B cell (primary cell): ENCODE measurements at regions not wholly inside any gene's neighbourhood (a gene's known extent, or its start where the extent isn't known, plus 50 kb on each side); places are given as distances from the start of the nearest gene placed in this dataset.

ENCODE experiments used
- ATAC-seq: fragments of 200-7000 bp; cut with Tn5 transposase; one replicate; pipeline ENCODE4 v1.10.0; 2021; ENCODE audit warnings: low read depth, mild to moderate bottlenecking, moderate number of reproducible peaks, moderate library complexity
- CTCF ChIA-PET: fragments of 350-600 bp; sonication (Branson Sonifier 250); formaldehyde crosslinking; loops from one replicate; lab custom pipeline; 2021; ENCODE audit warnings: antibody characterized with exemption, inconsistent platforms; lab: Charles Lee
- POLR2A ChIA-PET: fragments of 350-600 bp; sonication (Branson Sonifier 250); formaldehyde crosslinking; loops from one replicate; lab custom pipeline; 2021; ENCODE audit warnings: antibody characterized with exemption; lab: Charles Lee
- DNase-seq: peaks from one replicate; pipeline ENCODE4 v3.0.0; 2013
- H2AFZ ChIP-seq: 2 replicates; pipeline ENCODE4 v1.6.1; 2012; ENCODE audit warnings: mild to moderate bottlenecking, low read depth, low read length; ENCODE audit not compliant: insufficient read depth, poor library complexity, severe bottlenecking
- H3K27ac ChIP-seq, 2 donors: 1 replicate in 1 of 2; 2 replicates in 1 of 2; pipeline ENCODE4 v1.5.1; 2012 to 2013; ENCODE audit warnings: low read length in 2 of 2, mild to moderate bottlenecking in 2 of 2, moderate library complexity in 1 of 2
- H3K27me3 ChIP-seq, 4 experiments: fragments of 200-600 bp in 1 of 4; sonication (generic) in 1 of 4; replicated peaks in 1 of 4; 1 replicate in 2 of 4; 2 replicates in 2 of 4; pipeline versions ENCODE4 v1.6.1 to v1.7.0; 2013 to 2016; ENCODE audit warnings: low read length in 3 of 4, mild to moderate bottlenecking in 2 of 4, mixed read lengths in 1 of 4, moderate library complexity in 1 of 4; ENCODE audit not compliant: insufficient read depth in 4 of 4, control insufficient read depth in 3 of 4; ENCODE audit errors: control extremely low read depth in 1 of 4
- H3K36me3 ChIP-seq, 2 experiments: replicated peaks in 1 of 2; 1 replicate in 1 of 2; 2 replicates in 1 of 2; pipeline versions ENCODE4 v1.6.1 to v1.7.1; 2013; ENCODE audit warnings: low read length in 1 of 2; ENCODE audit not compliant: insufficient read depth in 2 of 2, control insufficient read depth in 1 of 2; ENCODE audit errors: control extremely low read depth in 1 of 2, extremely low read depth in 1 of 2
- H3K4me1 ChIP-seq, 2 donors: fragments of 200-600 bp in 1 of 2; sonication (generic) in 1 of 2; 1 replicate in 1 of 2; 2 replicates in 1 of 2; pipeline versions ENCODE4 v1.5.1 to v1.6.1; 2013 to 2017; ENCODE audit warnings: low read length in 2 of 2; ENCODE audit not compliant: control insufficient read depth in 2 of 2, insufficient read depth in 2 of 2
- H3K4me2 ChIP-seq: replicated peaks from 2 replicates; pipeline ENCODE3; 2012; ENCODE audit warnings: mild to moderate bottlenecking, low read depth, low read length; ENCODE audit not compliant: poor library complexity, severe bottlenecking
- H3K4me3 ChIP-seq, 5 experiments: fragments of 200-600 bp in 1 of 5; sonication (generic) in 1 of 5; 1 replicate in 3 of 5; 2 replicates in 2 of 5; pipeline versions ENCODE4 v1.5.1 to v1.7.0; 2011 to 2016; ENCODE audit warnings: low read length in 4 of 5, mild to moderate bottlenecking in 4 of 5, low read depth in 2 of 5, control low read depth in 1 of 5, moderate library complexity in 1 of 5; ENCODE audit not compliant: insufficient read depth in 1 of 5; ENCODE audit errors: control extremely low read depth in 1 of 5, extremely low read depth in 1 of 5
- H3K79me2 ChIP-seq: fragments of 200-600 bp; sonication (generic); one replicate; pipeline ENCODE4 v1.6.0; 2016; ENCODE audit warnings: low read length; ENCODE audit not compliant: control insufficient read depth, insufficient read depth
- H3K9ac ChIP-seq: fragments of 200-600 bp; sonication (generic); 2 replicates; pipeline ENCODE4 v1.6.1; 2017; ENCODE audit warnings: mild to moderate bottlenecking, low read length, moderate library complexity
- H3K9me3 ChIP-seq, 3 donors: one replicate each; pipeline versions ENCODE4 v1.6.1 to v1.7.1; 2013; ENCODE audit warnings: low read length in 2 of 3; ENCODE audit not compliant: control insufficient read depth in 2 of 3, insufficient read depth in 1 of 3; ENCODE audit errors: control extremely low read depth in 1 of 3
- H4K20me1 ChIP-seq: 2 replicates; pipeline ENCODE4 v1.6.0; 2012; ENCODE audit warnings: mild to moderate bottlenecking, low read length; ENCODE audit not compliant: insufficient read depth, control insufficient read depth, poor library complexity, severe bottlenecking
- H3K27ac Mint-ChIP-seq: one replicate; pipeline ENCODE4 v1.8.0; 2021; ENCODE audit warnings: mixed read lengths
- H3K27me3 Mint-ChIP-seq: one replicate; pipeline ENCODE4 v1.8.0; 2021; ENCODE audit warnings: mixed read lengths
- H3K4me1 Mint-ChIP-seq: one replicate; pipeline ENCODE4 v1.8.0; 2021; ENCODE audit warnings: mixed read lengths
- H3K4me3 Mint-ChIP-seq: one replicate; pipeline ENCODE4 v1.8.0; 2021; ENCODE audit warnings: mixed read lengths
- H3K9me3 Mint-ChIP-seq: one replicate; pipeline ENCODE4 v1.8.0; 2022; ENCODE audit warnings: mixed read lengths; ENCODE audit not compliant: insufficient read depth
- EZH2 ChIP-seq: IDR thresholded peaks from 2 replicates; pipeline ENCODE4 v1.6.1; 2012; ENCODE audit warnings: borderline replicate concordance, low read depth, mild to moderate bottlenecking, moderate library complexity, low read length; ENCODE audit not compliant: insufficient read depth, poor library complexity, severe bottlenecking
- WGBS: methylation state at CpG from one replicate; pipeline ENCODE4 v1.1.5; 2013; ENCODE audit warnings: missing lambda C conversion rate; ENCODE audit not compliant: insufficient coverage; 5-methylcytosine and 5-hydroxymethylcytosine counted together
- intact Hi-C: fragments of 100-400 bp; cut with micrococcal nuclease; formaldehyde crosslinking; loops from one replicate; pipeline ENCODE4 v1.10.0; 2022
- TF ChIP-seq, protein P1 (sequence below): fragments of 200-600 bp; IDR thresholded peaks from one replicate; pipeline ENCODE4 v1.8.0; 2022; ENCODE audit warnings: antibody characterized with exemption, mild to moderate bottlenecking

- ChIA-PET POLR2A (no interaction called here), CTCF (no interaction called here)
- no peaks in the 10 kb centered on the region for H3K27me3 ChIP-seq
- no peaks in the 10 kb centered on the region for H3K9me3 ChIP-seq
- no peak for TF ChIP-seq EZH2
- TF ChIP-seq, protein P1, sequence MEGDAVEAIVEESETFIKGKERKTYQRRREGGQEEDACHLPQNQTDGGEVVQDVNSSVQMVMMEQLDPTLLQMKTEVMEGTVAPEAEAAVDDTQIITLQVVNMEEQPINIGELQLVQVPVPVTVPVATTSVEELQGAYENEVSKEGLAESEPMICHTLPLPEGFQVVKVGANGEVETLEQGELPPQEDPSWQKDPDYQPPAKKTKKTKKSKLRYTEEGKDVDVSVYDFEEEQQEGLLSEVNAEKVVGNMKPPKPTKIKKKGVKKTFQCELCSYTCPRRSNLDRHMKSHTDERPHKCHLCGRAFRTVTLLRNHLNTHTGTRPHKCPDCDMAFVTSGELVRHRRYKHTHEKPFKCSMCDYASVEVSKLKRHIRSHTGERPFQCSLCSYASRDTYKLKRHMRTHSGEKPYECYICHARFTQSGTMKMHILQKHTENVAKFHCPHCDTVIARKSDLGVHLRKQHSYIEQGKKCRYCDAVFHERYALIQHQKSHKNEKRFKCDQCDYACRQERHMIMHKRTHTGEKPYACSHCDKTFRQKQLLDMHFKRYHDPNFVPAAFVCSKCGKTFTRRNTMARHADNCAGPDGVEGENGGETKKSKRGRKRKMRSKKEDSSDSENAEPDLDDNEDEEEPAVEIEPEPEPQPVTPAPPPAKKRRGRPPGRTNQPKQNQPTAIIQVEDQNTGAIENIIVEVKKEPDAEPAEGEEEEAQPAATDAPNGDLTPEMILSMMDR, result no peak
- H3K9me3 Mint-ChIP-seq, result no peaks in the 10 kb centered on the region
- no peak overlapping the region for H3K27ac Mint-ChIP-seq
- H3K36me3 ChIP-seq, result no peaks in the 10 kb centered on the region
- WGBS, result 100% methylated on average over 1 of the region's 3 CpGs
- no peak overlapping the region for H3K27ac ChIP-seq
- H2AFZ ChIP-seq, result no peak overlapping the region
- H3K4me3 ChIP-seq, result no peak overlapping the region
- H3K4me2 ChIP-seq, result no peak overlapping the region
- intact Hi-C loops, result no loop called here
- H3K4me3 Mint-ChIP-seq, result no peak overlapping the region
- no peaks in the 10 kb centered on the region for H3K4me1 Mint-ChIP-seq
- DNase-seq, result no peak
- H4K20me1 ChIP-seq, result no peaks in the 10 kb centered on the region
- H3K4me1 ChIP-seq, result no peaks in the 10 kb centered on the region
- no peak for ATAC-seq
- H3K27me3 Mint-ChIP-seq, result no peaks in the 10 kb centered on the region
- no peaks in the 10 kb centered on the region for H3K79me2 ChIP-seq
- no peak overlapping the region for H3K9ac ChIP-seq
Measured at GRCh38 chr16:72278301-72278700, 106.3 kb upstream of the PMFBP1 start.

- H3K27ac Mint-ChIP-seq, result no peak overlapping the region
- no peak overlapping the region for H3K4me3 Mint-ChIP-seq
- ATAC-seq (no peak), DNase-seq (no peak)
- Histone ChIP-seq H3K79me2 (no peaks in the 10 kb centered on the region), H3K27me3 (no peaks in the 10 kb centered on the region), H3K4me3 (no peak overlapping the region), H3K4me1 (no peaks in the 10 kb centered on the region), H3K9ac (no peak overlapping the region), H3K4me2 (no peak overlapping the region), H3K36me3 (no peaks in the 10 kb centered on the region), H3K27ac (no peak overlapping the region), H3K9me3 (no peaks in the 10 kb centered on the region), H2AFZ (no peak overlapping the region), H4K20me1 (no peaks in the 10 kb centered on the region)
- H3K9me3 Mint-ChIP-seq, result no peaks in the 10 kb centered on the region
- WGBS, result 96% methylated on average over 2 of the region's 2 CpGs
- TF ChIP-seq, protein P1, result no peak
- no peak for TF ChIP-seq EZH2
- intact Hi-C loops, result no loop called here
- POLR2A ChIA-PET, result no interaction called here
- no peaks in the 10 kb centered on the region for H3K4me1 Mint-ChIP-seq
- CTCF ChIA-PET, result no interaction called here
- no peaks in the 10 kb centered on the region for H3K27me3 Mint-ChIP-seq
Measured at GRCh38 chr16:72277749-72278148, 105.8 kb upstream of the PMFBP1 start.
